ENCODE measurements at regions not wholly inside any gene's neighbourhood (a gene's known extent, or its start where the extent isn't known, plus 50 kb on each side); places are given as distances from the start of the nearest gene placed in this dataset.
A peak's percentile ranks its signal among the peaks of the same experiment; 100 is the strongest.

DNA sequence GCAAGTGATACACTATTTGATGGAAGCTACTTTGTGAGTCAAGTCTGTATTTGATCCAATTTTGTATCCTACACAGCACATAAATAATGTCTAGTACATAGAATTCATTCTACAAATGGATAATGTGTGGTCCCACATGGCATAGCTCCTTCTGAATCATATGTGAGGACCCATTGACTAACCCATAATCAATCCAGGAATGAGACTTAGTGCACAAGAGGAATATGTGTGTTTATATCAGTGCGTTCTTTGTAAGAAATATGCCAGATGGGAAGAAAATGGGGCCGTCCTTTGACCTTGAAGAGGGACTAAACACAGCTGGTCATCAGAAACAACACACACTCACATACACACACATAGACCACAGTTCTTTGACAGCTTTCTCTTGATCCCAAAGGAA is 282.7 kb upstream of the SEMA6D start:
- intact Hi-C loops (cut with micrococcal nuclease): no loop called here
- Histone ChIP-seq H3K9me3 (replicated peaks) (no peaks in the 10 kb centered on the region), H3K4me1 (peaks cover 3% of the 10 kb centered on the region), H3K27ac (replicated peaks) (no peak overlapping the region), H3K27me3 (ENCODE audit: low read depth) (no peaks in the 10 kb centered on the region), H3K36me3 (no peaks in the 10 kb centered on the region), H3K4me3 (no peak overlapping the region)
- no peak for DNase-seq
- TF ChIP-seq, protein P1, sequence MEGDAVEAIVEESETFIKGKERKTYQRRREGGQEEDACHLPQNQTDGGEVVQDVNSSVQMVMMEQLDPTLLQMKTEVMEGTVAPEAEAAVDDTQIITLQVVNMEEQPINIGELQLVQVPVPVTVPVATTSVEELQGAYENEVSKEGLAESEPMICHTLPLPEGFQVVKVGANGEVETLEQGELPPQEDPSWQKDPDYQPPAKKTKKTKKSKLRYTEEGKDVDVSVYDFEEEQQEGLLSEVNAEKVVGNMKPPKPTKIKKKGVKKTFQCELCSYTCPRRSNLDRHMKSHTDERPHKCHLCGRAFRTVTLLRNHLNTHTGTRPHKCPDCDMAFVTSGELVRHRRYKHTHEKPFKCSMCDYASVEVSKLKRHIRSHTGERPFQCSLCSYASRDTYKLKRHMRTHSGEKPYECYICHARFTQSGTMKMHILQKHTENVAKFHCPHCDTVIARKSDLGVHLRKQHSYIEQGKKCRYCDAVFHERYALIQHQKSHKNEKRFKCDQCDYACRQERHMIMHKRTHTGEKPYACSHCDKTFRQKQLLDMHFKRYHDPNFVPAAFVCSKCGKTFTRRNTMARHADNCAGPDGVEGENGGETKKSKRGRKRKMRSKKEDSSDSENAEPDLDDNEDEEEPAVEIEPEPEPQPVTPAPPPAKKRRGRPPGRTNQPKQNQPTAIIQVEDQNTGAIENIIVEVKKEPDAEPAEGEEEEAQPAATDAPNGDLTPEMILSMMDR (IDR thresholded peaks at IDR 0.05; ENCODE audit: borderline replicate concordance): no peak

DNA sequence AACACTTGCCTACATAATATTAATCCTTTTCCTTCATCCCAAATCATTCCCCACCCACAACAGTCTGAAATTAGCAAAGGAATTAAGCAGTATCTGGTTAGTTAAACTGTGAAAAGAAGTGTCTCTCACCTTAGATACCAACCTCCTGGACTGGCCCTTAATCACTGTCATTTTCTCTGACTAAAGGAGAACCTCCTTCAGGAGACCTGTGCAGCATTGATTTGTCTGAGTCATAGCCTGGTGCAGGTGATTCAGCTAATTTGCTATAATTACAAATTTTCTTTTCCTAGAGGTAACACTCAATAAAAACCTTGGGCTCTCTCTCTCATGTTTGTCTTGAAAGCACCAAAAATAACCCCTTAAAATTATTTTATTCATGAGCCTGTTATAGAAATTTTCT is 279.8 kb upstream of the SEMA6D start:
- Histone ChIP-seq H3K4me1 (peaks cover 5% of the 10 kb centered on the region), H3K27me3 (ENCODE audit: low read depth) (no peaks in the 10 kb centered on the region), H3K4me3 (no peak overlapping the region), H3K27ac (replicated peaks) (no peak overlapping the region), H3K36me3 (no peaks in the 10 kb centered on the region), H3K9me3 (replicated peaks) (no peaks in the 10 kb centered on the region)
- DNase-seq: no peak
- intact Hi-C loops (cut with micrococcal nuclease): no loop called here
- TF ChIP-seq, protein P1 (IDR thresholded peaks at IDR 0.05; ENCODE audit: borderline replicate concordance): no peak

DNA sequence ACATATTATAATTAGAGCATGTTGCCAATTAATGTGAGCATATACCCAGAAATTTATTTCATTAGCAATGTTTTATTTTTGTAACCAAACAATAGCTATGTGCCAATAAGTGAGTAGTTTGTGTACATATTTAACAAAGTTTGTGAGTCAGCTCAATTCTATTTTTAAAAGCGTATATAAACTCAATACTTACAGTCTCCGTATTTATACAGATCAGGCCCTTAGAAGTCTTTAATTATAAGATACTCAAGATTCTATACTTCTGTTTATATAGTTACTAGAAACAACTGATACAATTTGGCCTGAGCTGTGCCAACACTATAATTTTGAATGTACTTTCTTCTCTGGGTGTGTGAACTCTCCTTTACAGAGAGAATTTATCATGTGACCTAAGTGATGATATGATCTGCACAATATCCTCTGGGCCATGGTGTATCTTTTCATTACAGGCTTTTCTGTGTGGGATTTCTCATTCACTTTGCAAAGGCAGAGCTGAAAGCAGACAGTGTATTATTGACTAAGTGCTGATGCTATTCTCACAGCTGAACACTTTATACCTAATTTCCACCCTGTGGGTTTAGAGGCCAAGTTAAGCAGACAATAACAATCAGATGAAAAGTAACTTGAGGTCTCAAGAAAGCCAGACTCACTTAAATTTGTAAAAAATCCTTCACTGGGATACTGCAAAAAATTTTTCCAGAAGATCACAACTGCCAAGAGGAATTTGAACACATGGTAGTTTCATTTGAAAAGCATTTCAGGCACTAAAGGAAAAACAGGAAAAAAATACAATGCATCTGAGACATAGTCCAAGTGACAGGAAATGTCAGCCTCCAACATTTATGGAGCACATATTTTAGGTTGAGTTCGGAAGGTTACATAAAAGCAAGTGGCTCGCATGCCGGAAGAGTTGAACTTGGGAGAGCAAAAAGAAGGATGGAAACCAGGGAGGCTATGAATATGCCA is 277.9 kb upstream of the SEMA6D start:
- no peak for DNase-seq
- peaks cover 5% of the 10 kb centered on the region for H3K4me1 ChIP-seq
- H3K36me3 ChIP-seq: no peaks in the 10 kb centered on the region
- TF ChIP-seq, protein P1 (IDR thresholded peaks at IDR 0.05; ENCODE audit: borderline replicate concordance): no peak
- H3K4me3 ChIP-seq: no peak overlapping the region
- no peaks in the 10 kb centered on the region for H3K27me3 ChIP-seq (ENCODE audit: low read depth)
- intact Hi-C loops (cut with micrococcal nuclease): no loop called here
- peaks cover 2% of the 10 kb centered on the region for H3K9me3 ChIP-seq (replicated peaks)
- H3K27ac ChIP-seq (replicated peaks): peak overlapping the region; percentile 59

DNA sequence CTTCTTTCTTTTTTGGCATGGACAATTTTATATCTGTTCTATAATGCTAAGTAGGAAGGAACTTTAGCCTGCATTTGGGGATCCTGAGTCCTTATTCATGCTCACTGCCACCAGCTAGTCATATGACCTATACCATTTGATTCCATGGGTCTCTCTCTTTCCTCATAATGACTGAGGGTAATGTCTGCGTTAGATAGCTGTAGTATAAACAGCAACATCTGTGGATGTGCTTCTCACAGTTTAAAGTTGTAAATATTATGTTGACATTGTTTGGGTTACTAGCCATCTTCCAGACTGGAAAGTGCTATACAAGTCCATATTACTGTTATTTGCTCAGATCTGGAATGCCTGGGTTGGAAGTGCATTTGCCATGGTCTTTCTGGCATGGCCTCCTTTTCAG is 274.9 kb upstream of the SEMA6D start:
- no peak for DNase-seq
- intact Hi-C loops (cut with micrococcal nuclease): no loop called here
- TF ChIP-seq, protein P1 (IDR thresholded peaks at IDR 0.05; ENCODE audit: borderline replicate concordance): no peak
- Histone ChIP-seq H3K27ac (replicated peaks) (no peak overlapping the region), H3K9me3 (replicated peaks) (peaks cover 12% of the 10 kb centered on the region), H3K4me3 (no peak overlapping the region), H3K4me1 (peaks cover 5% of the 10 kb centered on the region), H3K27me3 (ENCODE audit: low read depth) (no peaks in the 10 kb centered on the region), H3K36me3 (no peaks in the 10 kb centered on the region)

DNA sequence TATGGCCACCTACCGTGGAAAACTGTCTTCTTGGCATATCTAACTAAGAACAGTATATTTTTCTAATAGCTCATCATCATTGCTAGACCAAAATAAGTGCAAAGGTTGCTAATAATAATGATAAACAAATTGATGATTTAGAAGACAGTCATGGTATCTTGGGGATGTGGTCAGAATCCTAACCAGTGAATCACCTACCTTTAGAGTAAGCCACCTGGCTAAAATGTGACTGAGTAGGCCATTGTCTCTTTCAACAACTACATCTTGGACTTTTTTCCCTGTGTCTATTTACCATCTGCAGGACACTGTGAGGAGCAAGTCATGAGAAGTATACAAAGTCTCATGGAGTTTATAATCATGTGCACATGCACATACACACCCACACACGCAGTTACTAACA is 273.5 kb upstream of the SEMA6D start:
- H3K4me1 ChIP-seq: peaks cover 5% of the 10 kb centered on the region
- H3K4me3 ChIP-seq: no peak overlapping the region
- H3K27ac ChIP-seq (replicated peaks): no peak overlapping the region
- peaks cover 12% of the 10 kb centered on the region for H3K9me3 ChIP-seq (replicated peaks)
- no peak for DNase-seq
- H3K27me3 ChIP-seq (ENCODE audit: low read depth): no peaks in the 10 kb centered on the region
- no peaks in the 10 kb centered on the region for H3K36me3 ChIP-seq
- TF ChIP-seq, protein P1 (IDR thresholded peaks at IDR 0.05; ENCODE audit: borderline replicate concordance): no peak
- intact Hi-C loops (cut with micrococcal nuclease): no loop called here
